GM18858 (cell line): ENCODE measurements at regions not wholly inside any gene's neighbourhood (a gene's known extent, or its start where the extent isn't known, plus 50 kb on each side); places are given as distances from the start of the nearest gene placed in this dataset.
"Not testable (repeated sequence)": the region's sequence is repeated elsewhere in the genome, so short reads cannot be mapped to it uniquely, and the experiment has no call there.

Experiments used
- ATAC-seq: cut with Tn5 transposase; IDR thresholded peaks from one replicate; pipeline ENCODE4 v1.9.1; 2021; ENCODE audit not compliant: unreplicated experiment

DNA sequence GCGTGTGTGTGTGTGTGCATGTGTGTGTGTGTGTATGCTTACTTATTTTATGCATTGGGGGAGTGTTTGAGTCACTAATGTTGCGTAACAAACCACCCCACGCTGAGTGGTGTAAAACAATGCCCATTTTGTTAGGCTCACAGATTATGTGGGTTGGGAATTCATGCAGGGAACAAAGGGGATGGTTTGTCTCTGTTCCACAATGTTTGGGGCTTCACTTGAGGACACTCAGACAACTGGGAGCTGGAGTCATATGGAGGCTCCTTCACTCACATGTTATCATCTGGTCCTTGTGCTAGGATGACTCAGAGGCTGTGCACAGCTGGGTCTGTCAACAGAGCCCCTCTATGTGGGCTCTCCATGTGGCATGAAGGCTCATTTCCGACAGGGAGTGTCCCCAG lies 51.3 kb upstream of the LARGE1 start:
- ATAC-seq, result no peak

DNA sequence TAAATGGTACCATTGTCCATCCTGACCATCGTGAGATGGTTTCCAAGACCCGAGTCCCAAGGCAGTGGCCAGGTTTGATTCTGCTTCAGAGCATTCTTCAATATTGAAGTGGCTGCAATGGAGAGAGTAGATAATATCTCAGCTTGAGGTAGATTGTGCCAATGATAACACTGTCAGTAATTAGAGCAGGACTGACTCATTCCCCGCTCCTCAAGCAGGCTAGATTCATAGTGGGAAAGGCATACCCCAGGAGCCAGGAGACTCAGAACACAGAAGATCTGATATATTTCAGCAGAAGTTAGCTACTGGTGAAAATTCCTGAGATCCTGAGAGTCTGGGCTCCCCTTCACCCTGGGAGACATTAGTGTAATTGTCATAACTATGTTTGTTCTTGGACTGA lies 55.6 kb upstream of the LARGE1 start:
- ATAC-seq, result no peak

DNA sequence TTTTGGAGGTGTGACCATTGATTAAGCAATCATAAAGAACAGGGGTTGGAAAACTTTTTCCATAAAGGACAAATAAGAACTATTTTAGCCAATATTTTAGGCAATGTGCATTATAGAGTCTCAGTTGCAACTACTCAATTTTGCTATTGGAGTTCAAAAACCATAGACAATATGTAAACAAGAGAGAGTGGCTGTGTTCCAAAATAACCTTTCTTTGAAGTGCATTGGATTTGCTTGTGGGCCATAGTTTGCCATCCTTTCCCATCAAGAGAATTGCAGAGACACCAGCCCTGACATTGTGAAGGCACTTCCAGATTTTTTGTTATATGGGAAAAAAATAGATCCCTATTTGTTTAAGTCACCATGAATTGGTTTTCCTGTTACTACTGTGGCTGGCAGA lies 63.3 kb upstream of the LARGE1 start:
- ATAC-seq, result no peak

DNA sequence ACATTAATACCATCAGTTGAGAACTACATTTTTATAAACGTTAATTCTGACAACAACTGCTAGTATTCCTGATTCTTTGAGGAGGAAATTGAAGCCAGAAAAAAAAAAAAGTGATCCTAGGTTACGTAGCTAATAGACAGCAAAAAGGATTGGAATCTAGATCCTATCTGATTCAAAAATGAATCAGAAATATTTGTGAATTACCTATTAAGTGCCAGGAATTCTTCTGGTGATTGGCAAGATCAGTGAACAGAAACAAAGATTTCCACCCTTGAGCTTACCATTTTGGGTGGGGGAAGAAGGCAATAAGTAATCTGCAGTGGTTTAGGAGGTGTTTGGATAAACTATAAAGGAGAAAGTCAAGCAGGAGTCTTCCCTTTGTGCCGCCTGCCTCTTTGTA lies 63.9 kb upstream of the LARGE1 start:
- no peak for ATAC-seq

DNA sequence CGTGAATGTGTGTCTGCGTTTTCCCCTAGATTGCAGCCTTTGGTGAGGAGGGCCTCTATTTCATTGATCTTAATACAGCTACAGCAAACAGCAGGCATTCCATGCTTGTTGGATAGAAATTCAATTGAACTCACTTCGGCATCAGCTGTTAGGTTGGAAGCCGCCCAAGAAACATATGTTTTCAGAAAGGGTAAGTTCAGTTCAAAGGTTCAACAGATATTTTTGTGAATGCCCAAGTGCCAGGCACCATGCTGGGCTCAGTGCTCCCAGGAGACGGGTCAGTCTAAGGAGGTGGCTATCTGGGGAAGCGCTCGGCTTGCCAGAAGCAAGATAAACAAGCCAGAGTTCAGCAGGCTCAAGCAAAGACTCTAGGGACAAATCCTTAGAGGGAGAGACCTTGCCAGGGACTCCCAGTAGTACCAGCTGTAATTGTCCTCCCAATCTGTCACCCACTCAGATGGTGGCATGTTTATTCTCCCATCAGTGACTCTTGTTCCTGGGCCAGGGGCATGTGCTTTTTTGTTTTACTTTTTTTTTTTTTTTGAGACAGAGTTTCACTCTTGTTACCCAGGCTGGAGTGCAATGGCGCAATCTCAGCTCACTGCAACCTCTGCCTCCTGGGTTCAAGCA lies 64.5 kb upstream of the LARGE1 start:
- ATAC-seq, result no peak

DNA sequence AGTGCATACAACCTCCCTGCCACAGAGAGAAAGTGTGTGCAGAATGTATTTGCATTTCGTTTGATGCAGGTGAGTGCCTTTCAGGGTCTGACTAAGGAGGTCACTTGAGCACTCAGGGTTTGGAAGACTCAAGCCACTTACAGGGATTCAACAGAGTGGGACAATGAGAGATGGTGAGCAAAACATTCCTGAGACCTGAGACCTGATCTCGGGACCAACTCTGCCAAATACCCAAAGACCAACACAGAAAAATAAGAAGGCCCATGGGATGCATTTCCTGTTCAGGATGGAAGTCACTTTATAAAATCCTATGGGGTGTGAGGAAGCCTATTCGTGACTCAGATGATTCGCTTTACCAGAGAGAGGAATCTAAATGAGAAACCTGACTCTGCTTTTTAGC lies 65.2 kb upstream of the LARGE1 start:
- ATAC-seq, result no peak

DNA sequence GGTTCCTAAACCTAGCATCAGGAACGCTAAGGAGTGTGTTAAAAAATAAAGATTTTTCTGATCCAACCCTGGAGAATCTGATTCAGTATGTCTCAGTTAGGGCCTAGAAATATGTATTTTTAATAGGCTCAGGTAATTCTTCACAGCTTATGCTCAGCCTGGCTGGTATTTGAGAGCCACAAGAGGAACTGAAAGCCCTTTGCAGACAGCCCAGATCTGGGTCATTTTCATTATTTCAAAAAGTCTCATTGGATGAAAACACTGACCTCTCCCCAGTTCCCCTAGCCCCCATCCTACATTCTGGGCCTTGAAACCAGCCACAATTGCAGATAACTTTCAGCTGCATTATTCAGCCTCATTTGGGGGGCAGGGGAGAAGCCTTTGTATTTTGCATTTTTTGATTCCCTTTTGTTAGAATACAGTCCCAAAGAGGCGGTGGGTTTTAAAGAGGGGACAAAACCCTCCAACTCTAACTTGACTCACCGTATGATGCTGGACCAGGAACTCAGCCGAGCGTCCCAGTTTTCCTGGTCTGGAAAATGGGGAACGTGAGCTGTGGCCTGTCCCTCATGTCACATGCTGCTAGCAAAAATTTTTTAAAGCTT lies 66.0 kb upstream of the LARGE1 start:
- ATAC-seq, result no peak

DNA sequence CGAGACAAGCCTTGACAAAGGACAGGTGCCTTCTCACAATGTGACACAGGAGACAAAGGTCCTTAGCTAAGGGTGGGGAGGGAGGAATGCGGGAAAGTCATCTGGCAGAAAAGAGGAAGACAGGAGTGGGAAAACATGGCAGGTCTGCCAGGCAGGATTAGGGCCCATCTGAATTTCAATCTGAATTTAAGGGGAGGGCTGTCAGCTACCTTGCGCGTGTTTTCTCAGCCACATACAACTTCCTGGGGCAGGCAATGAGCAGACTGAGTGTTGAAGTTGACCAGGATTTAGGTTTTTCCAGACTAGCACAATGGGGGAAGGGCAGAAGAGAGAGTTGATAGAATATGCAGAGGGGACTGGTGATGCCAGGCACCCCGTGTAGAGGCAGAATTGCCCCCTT lies 66.7 kb upstream of the LARGE1 start:
- ATAC-seq, result no peak

DNA sequence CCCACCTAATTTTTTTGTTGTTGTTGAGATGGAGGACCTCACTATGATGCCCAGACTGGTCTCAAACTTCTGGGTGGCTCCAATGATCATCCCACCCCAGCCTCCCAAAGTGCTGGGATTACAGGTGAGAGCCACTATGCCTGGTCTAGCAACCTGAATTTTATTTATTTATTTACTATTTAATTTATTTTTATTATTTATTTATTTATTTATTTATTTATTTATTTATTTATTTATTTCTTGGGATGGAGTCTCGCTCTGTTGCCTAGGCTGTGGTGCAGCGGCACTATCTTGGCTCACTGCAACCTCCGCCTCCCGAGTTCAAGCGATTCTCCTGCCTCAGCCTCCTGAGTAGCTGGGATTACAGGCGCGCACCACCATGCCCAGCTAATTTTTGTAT lies 69.0 kb upstream of the LARGE1 start:
- not testable (repeated sequence) for ATAC-seq

DNA sequence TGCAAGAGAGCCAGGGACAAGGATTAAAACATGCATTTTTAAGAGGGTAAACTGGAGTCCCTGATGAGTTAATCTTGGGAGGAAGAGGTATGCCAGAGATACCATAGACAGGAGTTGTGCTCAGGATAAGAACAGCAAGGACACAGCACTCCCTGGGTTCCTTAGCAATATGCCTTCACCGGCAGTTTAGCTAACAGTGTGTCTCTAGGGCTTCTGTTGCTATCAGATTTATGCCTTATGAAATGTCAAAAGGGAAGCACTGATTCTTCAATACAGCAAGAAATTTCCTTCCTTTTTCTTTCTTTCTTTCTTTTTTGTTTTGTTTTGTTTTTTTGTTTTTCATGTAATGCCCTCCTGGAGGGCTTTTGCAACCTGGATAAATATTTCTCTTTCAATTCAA lies 71.3 kb upstream of the LARGE1 start:
- no peak for ATAC-seq

DNA sequence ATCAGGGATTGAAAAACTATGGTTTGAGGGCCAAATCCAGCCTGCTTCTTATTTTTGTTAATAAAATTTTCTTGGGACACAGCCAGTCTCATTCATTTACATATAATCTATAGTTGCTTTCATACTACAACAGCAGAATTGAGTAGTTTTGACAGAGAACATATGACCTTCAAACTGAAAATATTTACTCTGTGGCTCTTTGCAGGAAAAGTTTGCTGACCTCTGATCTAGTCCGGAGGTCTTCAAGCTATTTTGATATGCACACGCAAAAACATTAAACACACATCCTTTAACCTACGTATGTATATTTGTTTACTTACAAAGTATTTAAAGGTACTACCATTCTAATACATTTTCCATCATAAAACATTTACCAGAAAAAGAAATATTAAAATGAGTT lies 76.5 kb upstream of the LARGE1 start:
- ATAC-seq, result no peak

DNA sequence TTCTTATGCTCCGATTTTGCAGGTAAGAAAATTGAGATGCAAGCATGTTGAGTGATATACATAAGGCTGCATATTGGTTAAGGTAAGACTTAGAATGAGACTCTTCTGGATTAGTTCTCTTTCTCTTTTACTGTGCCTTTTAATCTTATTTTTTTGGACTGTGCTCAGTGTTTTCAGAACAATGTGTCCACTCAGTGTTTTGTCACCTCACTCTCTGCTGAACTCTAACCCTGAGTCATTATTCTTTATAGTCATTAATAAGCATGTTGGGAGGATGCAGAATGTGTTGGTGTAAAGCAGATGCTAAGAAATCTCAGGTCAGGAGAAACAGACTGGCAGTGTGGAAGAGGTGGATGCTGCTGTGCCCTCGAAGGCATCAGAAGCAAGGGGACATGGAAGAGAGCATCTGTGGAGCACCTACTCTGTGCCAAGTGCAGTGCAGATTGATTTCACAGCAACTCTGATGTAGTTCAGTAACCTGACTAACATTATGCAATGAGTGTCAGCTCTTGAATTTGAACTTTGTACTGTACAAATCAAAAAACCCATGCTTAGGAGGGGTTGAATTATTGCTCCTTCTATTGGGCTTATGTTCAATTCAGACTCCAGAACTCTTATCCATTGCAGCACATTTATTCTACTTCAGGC lies 80.7 kb upstream of the LARGE1 start:
- no peak for ATAC-seq

DNA sequence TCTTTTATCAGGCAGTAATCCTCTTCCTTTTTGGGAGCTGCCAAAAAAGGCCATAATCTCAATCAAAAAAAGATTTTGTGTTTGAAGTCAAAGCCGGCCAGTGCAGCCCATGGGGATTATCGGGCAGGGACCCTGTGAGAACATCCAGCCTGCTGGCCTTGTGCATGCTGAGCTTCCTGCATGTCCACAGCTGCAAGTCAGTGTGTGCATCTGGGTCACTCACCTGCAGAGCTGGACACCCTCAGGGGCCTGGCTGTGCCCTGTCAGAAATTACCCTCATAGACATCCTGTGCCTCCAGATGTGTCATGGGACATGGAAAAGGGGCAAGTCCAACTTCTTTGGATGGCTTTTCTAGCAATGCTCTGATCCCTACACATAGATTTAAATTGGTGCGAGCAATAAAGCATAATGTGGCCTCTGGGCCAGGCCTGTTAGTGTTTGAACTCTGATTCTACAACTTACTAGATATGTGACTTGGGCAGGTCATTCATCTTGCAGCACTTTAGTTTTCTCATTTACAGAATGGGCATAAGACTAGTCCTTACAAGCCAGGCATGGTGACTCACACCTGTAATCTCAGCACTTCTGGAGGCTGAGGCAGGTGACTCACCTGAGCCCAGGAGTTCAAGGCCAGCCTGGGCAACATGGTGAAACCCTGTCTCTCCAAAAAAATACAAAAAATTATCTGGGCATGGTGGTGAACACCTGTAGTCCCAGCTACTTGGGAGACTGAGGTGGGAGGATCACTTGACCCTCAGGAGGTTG lies 81.6 kb upstream of the LARGE1 start:
- ATAC-seq, result no peak

DNA sequence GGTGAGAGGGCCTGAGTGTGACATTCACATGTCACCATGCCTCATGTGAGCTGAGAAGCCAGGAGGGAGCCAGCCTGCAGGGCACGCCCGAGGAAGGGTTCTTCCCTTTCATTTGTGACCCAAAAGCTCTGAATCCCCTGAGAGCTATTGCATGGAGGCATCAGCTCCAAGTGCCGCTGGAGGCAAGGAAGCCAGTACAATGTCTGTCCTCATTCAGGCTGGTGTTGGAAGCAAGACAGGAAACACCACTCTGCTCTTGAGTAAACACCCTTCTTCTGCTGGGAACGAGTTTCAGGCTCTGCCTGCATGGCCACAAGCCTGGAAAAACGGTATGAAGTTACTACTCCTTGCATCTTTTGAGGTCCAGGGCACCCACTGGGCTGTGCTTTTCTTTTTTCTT lies 83.8 kb upstream of the LARGE1 start:
- ATAC-seq, result no peak

DNA sequence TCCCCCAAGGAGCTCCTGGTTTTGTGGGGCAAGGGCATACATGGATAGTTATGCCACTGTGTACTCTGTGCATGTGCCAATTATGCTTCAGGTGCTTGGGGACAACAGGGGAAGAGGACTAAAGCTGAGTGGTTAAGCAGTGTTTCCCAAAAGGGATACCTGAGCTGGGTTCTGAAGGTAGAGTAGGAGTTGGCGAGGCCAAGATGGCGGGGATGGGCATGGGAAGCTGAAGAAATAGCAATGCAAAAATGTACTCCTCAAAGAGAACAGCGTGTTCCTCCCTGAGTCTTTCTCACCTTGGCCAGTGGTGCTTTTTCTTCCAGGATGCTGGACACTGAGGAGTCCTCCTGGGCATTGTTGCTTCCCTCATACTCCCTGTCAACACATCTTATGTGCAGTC lies 90.0 kb upstream of the LARGE1 start:
- no peak for ATAC-seq

DNA sequence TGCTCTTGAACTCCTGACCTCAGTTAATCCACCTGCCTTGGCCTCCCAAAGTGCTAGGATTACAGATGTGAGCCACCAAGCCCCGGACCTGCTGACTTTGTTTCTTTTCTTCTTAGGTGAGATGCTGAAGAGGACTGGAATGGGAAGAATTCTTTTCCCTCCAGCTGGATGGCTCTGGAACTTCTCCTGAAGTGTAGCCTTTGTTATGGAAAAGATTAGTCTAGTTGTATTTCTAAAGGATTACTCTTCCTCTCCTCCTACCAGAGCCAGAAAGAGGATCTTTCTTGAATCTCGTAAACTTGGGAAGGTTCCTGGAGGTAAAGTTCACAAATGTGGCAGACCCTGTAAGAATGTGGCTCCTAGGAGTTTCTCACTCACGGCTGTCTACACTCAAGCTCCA lies 95.4 kb upstream of the LARGE1 start:
- ATAC-seq, result no peak

DNA sequence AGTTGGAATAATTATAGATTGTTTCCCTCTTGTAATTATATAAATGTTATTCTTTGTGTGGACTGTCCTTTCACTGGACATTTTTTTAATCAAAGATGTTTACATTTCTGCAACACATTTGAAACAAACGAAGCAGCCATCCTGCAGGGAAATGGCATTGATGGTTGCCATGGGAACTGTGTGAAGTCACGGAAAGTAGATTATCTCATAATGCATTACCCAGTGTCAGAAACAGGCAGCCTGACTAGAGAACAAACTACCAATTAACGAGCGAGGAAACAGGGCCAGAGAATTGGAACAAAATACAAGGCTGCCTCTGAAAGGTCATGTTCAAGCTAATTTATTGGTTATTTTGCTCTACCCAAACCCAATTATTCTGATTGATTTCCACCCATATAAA lies 96.9 kb upstream of the LARGE1 start:
- ATAC-seq, result no peak

DNA sequence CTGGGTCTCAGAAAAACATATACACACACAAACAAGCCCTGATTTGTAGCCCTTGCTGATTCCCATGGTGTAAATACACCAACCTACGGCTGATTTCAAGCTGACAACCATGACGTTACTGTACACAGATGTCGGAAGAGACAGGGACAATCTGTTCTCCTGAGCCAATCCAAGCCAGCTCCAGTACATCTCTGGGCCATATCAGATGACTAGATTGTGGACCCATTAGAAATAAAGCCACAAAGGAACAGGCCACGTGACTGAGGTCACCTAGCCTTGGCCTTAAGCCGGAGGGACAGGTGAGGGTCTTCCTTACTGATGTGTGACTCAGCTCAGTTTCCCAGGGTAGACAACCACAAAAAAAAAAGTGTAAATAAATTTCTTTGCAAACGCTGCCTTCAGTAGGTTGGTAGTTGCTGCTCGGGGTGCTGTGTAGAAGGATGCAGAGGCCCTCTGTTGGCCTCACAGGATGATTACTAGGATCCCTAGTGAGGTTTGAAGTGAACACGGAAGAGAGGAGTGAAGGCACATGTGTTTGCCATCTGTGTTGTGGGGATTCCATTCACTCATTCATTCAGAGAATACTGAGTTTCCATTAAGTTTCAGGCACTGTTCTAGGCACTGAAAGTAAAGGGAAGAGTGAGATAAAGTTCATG lies 99.0 kb upstream of the LARGE1 start:
- ATAC-seq, result no peak

DNA sequence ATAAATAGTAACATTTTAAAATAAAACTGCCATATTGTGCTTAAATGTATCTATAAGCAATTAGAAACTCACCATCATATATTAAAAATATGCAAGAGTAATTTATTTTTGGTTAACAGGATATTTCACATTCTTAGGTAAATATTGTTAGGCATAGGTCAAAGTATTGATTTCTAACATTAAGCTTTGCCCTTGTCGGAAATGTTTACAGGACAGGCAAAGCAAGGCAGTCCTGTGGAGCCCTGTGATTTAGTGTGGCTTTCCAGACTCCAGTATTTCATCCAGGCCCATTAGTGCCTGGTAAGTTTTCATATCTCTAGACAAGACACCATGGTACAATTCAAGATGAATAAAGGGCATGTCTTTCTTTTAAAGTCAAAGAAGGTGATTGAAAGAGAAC lies 114.9 kb upstream of the LARGE1 start:
- ATAC-seq, result no peak

DNA sequence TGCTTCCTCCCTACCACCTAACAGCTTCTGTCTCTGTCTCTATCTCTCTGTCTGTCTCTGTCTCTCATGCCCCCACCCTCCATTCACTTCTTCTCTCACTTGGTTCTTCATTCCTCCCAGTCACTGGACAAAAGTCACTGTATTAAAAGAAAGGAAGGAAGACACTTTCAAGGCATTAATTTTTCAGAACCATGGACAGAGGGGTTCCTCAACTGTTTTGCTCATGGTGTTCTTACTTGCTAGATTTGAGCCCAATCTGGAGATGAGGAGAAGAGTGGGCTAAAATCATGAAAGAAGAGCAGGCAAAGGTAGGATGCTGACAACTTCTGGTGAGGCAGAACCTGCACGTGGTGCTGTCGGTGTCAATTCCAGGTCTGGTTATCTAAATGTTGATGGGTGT lies 116.7 kb upstream of the LARGE1 start:
- ATAC-seq, result no peak

DNA sequence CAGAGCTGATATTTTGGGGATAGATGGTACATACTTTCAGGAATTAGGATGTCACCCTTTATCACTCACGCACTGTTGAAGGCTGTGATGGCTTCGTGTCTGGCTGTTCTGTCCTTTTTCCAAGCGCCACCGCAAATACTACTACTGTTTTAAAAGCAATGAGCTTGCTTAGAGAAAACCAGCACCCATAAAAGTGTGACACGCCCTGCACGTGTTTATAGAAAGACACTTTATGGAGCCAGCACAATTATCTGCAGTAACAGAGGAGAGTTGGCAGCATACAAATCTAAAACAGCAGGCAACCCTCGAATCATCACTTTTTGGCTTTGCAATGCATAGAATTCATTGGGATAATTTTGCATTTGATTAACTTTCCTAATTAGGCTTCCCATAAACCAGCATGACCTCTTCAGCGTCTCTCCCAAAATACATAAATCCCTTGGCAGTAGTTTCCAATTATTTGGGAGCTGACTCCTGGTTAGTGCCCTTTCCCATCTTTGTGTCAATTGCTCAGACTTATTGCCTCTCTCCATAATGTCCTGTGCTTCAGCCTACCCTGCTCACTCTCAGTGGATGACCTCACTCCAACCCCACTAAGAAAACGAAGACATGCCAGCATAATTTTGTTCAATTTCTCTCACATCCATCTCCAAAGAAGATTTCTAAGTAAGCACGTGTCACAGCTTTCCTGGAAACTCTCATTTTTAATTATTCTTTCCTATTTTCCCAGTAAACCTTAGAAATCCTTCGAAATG lies 118.7 kb upstream of the LARGE1 start:
- no peak for ATAC-seq
